Activated gamma-delta T cell treated with Interleukin-2 at 50 U/mL for 16 hours (primary cell): ENCODE measurements at regions not wholly inside any gene's neighbourhood (a gene's known extent, or its start where the extent isn't known, plus 50 kb on each side); places are given as distances from the start of the nearest gene placed in this dataset.
"Not testable (repeated sequence)": the region's sequence is repeated elsewhere in the genome, so short reads cannot be mapped to it uniquely, and the experiment has no call there.

Experiments
- DNase-seq: peaks from one replicate; pipeline ENCODE4 v3.0.0-alpha.2; 2020

DNA sequence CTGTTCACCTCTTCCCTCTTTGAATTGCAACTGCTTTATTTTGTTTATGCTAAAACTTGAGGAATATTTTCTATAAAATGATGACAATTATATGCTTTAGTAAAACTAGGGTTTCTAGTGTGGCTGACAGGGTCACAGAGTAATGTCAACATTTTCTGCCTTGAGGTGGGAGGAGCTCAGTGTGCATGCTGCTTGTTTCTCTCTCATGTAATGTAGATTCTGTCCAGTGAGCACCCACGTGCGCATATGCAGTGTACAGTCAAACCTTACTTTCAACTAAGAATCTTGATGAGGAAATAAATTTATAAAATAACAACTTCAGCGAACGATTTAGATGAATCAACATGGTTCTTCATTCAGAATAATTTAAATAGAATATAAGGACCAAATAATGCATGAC is 603.9 kb downstream of the PCDH17 start:
- DNase-seq, result no peak

DNA sequence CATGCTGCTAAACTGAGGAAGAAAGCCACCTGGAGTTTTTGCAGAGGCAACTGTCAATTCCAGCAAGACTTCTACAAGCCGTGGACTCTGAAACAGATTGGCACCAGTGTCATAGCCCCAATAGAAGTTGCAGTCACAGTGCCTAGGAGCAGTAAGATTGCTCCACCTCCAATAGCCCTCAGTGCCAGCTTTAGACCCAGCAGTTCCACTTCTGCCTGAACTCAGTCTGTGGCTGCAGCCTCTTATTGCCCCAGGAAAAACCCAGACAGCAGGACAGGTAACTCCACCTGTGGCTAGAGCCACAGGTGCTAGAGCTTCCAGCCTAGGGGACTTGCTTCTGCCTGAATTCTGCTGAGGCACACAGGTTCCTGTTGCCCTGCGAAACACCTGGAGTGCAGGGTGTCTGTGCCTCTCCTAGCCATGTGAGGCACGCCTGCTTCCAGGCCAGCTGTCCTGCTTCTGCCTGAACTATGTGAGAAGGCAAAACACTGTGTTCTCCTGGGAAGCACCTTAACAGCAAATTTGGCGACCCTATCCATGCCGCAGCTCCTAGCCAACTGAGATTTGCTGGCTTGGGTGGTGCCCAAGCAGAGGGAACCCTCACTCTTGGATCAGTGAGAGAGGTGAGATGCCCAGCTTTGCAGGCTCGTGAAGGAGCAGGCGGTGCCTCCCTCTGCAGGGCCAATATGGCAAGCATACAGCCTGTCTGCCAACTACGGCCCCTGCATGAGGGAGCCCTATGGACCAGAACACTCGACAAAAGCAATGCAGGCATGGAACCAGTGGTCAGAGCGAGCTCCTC is 607.6 kb downstream of the PCDH17 start:
- no peak for DNase-seq

DNA sequence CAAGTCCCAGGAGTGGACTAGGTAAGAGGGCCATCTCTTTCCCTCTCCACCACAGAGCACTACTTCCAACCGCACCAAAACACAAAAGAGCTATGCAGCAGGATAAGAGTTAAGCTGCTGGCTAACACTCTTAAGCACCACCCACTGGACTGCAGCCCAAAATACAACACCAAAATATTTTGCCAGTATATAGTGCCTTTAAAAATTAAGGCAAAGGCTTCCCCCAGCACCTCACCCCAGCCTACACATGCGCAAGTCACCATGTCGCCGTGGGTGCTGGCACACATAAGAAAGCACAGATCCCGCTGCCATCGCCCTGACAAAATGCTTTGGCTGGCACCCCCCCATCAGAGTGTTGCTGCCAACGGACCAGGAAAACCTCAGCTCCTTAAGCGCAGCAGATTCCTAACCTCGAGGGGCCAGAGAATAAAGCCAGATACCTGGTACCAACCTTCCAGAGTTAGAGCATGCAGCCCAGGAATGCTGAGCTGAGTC is 608.3 kb downstream of the PCDH17 start:
- no peak for DNase-seq

DNA sequence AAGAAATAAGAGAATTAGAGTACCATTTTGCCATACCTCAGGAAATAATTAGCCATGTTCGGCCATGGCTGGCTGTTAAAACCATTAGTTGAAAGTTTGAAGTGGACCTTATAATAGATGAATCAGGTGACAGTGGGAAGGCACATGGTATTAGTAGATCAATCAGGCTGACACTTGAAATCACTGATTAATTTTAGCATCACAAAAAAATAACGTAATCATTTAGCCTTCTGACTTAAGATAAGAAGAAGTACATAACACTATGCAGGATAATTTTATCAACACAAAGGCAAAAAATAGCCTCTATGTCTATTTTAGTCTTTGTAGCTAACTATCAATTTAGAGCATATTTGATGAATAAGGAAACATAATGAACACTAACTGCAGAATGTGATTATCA is 615.5 kb downstream of the PCDH17 start:
- no peak for DNase-seq

DNA sequence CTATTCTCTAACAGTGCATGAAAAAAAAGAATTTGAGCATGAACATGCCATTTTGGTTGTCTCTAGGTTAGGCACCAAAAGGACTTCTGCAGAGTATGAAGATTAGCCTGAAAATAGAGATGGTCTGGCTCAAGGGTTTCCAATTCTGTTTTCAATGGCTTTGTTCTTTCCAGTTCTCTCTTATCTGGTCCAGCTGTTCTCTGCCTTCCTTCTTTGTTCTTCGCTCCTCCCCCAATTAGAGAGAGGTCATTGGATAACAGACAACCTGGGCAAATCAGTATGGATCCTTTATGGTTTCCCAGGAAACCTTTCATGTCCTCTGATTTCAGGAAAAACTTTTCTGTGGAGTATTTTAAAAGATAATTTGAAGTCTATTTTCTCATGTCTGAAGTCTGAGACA is 623.4 kb downstream of the PCDH17 start:
- no peak for DNase-seq

DNA sequence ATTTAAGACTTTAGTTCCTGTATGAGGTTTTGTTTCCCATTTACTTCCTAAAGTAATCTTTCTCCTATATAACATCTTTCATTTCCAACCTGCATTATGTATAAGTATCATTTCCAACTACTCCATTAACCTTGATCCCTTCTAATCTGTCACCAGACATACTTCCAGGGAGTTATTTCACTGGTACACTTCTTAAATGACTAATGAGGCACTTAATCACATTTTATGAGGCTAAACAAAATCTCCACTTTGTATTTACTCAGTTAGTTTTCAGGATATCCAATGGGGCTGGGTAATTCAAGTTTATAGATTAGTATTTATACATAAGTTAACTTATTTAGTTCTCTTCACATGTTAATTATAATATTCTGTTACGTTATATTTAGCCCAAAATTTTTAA is 634.7 kb downstream of the PCDH17 start:
- no peak for DNase-seq

DNA sequence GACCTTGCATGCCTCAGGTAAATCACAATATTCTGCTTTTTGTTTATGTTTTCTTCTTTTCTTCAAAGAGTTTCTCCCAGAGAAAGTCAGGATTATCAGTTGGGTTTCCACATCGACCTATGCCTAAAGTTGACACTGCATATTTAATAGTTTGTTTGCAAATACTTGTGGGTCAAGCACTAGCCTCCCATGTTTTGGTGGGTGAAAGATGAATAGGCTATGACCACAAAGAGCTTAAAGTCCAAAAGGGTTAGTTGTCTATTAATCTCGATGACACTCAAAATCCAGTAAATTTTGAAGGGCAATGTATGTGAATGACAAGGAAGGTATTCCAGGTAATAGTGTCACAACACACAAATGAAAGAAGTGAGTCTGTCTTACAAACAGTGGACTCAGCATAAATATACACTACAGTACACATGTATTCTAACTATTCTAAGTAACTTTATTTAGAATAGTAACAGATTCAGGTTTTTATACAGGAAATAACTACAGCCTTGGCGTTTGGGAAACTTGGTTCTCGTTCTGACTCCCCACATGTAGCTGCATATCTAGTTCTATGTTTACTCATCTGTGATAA is 667.1 kb downstream of the PCDH17 start:
- no peak for DNase-seq

DNA sequence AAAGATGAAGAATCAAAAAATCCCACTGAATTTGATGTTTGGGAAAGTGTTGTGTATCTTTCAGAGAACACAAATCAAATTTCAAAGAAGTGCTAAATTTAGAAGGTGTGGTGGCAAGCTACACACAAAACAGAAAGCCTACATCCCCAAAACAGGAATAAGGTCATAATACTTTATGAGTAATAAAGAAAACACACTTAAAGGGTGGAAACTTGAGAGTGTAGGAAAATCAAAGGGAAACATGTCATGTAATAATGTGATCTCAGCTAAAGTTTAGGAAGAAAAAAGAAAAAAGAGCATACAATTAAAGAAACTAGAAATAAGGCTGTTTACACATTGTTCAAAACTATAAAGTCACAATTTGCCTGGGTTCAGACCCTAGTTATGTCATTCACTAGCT is 668.7 kb downstream of the PCDH17 start:
- no peak for DNase-seq

DNA sequence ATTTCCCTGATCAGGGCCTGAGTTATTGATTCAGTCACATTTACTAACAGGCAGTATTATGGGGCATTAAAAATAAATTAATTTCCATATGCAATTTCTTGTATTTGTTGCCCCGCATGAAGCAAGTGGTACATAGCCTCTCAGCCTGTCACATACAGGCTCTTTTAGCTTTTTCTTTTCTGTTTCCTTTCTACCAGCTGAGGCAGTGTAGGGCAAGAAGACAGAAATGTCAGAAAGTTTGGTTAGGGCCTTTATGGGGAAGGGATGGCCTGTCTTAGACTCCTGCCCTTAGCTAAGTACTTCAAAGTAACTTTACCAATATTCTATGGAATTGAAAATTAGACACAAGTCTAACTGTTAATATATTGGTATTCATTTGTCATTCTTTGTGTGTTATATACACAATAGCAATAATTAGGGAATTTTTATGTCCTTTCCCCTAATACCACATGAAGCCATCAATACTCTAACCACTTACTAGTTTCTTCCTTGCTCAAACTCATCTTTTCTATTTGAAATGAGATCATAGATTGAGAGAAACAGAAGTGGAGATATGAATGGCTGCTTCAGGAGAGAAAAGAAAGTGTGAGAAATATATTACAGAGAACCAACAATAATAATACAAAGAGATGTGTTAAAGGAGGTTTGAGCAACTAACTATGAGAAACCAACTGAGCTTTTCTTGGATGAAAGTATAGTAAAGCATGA is 669.6 kb downstream of the PCDH17 start:
- DNase-seq, result no peak

DNA sequence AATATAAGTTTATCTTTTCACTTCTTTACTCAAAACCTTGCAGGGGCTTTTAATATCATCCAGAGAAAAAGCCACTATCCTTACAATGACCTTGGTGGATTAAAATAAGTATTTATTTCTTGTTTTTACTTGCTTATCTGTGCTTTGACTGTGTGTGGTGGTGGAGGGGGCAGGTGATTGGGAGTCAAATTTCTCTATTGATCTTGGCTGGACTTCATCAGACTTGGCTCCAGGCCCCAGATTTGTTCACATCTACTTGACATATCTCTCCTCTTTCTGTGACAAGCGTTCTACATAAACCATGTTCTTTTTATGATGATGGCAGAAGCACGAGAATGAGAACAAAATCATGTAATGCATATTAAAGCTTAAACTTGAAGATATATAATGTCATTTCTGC is 670.8 kb downstream of the PCDH17 start:
- no peak for DNase-seq

DNA sequence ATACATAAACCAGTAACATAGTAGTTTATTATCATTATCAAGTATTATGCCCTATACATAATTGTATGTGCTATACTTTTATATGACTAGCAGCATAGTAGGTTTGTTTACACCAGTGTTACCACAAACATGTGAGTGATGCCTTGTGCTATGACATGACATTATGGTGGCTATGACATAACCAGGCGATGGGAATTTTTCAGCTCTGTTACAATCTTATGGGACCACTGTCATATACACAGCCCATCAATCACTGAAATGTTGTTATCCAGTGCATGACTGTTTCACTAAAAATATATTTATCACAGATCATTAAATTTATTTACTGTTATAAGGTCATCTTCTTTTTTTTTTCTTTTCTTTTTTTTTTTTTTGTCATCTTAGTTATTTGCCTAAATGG is 674.5 kb downstream of the PCDH17 start:
- DNase-seq, result no peak

DNA sequence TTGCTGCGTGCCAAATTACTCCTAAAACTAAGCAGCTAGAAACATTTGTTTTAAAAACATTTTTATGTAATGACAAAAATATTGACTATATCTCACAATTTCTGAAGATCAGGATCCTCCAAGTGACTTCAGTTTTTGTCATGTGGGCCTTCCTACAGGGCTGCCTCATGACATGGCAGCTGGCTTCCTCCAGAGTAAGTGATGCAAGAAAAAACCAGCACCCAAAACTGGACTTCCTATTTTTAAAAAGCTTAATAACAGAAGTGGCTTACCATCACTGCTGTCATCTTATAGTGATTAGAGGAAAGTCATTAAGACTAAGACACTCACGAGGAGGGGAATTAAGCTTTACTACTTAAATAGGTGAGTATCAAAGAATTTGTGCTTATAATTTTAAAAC is 681.7 kb downstream of the PCDH17 start:
- no peak for DNase-seq

DNA sequence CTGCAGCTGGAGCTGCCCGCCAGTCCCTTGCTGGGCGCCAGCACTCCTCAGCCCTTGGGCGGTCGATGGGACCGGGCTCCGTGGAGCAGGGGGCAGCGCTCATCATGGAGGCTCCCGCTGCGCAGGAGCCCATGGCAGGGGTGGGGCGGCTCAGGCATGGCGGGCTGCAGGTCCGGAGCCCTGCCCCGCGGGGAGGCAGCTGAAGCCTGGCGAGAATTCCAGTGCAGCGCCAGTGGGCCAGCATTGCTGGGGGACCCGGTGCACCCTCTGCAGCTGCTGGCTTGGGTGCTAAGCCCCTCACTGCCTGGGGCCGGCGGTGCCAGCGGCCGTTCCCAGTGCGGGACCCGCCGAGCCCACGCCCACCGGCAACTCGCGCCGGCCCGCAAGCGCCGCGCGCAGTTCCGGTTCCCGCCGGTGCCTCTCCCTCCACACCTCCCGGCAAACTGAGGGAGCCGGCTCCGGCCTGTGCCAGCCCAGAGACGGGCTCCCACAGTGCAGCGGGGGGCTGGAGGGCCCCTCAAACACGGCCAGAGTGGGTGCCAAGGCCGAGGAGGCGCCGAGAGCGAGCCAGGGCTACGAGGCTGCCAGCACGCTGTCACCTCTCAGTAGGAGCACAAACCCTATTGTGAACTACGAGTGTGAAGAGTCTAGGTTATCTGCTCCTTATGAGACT is 687.1 kb downstream of the PCDH17 start:
- DNase-seq, result no peak

DNA sequence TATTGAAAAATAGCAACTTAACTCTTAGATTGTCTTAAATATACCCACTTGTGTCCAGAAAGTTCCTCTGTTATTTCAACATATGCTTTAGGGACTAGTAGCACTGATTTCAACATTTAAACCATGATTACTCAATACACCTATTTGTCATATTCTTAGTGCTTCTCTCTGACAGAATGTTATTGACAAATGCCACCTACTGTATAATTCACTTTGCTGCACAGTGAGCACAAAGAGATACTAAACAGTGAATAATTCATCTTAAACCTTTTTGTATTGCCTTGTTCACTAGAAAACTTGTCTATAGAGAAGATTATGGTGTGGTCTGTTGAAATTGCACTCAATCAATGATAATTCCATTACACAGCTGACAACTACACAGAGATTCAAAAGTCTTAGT is 692.6 kb downstream of the PCDH17 start:
- no peak for DNase-seq

DNA sequence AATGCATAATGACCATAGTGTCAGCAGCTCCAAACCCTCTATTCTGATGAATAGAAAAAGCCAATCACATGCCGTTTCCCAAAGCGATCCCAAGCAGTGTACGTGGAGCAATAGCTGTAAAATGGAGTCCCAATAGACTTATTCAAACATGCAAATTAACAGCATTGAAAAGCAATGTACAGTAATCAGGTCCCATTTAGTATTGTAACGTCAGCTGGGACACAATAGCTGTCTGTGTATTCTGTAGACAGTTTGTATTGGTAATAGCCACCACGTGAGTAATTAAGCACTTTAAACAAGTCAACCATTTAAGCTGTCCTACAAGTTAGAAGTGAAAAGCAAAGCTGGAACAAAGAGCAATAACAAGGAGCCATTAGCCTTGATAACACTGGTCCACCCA is 698.2 kb downstream of the PCDH17 start:
- DNase-seq, result no peak

DNA sequence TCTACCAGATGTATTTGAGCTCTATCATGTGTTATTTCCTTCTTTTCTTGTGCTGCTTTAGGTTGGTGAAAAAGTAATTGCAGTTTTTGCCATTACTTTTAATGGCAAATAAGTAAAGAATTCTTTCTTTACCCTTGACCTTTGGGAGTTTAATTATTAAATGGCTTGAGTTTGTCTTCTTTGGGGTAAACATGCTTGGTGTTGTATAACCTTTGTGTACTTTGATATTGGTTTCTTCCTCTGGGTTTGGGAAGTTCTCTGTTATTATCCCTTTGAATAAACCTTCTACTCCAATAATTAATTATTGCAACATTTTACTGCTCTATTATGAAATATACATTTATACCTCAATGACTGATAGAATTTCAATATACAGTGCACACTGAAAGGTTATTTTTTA is 709.4 kb downstream of the PCDH17 start:
- no peak for DNase-seq

DNA sequence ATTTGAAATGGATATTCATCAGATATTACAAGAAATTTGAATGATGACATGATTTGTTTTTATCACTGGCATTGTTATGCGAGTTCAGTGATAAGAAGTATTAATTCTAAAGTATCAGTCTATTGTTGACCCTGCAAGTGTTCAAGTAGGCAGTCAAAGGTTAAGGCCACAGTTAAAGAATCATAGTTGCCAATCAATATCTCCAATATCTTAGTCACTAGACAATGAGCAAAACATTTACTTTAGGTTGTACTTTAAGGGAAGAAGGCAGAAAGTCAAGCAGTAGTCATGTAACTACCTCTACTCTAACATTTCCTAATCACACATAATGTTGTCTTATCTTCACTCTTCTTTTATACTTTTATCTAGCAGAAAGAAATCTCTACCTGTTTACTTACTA is 709.8 kb downstream of the PCDH17 start:
- DNase-seq, result no peak

DNA sequence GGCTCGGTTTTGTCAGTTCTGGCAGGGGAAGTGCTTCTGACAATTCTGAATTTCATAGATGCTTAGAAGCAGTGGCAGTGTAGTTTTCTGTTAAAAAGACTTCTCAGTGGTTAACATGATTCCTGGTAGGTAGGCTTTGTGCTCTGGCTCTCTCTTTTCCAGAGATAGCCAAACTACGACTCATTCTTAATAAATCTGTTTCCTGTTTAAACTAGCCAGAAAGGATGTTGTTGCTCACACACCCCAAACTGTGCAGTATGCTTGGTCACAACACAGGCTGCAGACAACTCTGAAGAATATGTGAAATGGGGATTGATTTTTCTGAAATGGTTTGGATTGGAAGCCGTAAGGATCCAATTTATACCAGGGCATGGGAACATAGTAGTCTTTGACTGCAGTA is 711.5 kb downstream of the PCDH17 start:
- no peak for DNase-seq

DNA sequence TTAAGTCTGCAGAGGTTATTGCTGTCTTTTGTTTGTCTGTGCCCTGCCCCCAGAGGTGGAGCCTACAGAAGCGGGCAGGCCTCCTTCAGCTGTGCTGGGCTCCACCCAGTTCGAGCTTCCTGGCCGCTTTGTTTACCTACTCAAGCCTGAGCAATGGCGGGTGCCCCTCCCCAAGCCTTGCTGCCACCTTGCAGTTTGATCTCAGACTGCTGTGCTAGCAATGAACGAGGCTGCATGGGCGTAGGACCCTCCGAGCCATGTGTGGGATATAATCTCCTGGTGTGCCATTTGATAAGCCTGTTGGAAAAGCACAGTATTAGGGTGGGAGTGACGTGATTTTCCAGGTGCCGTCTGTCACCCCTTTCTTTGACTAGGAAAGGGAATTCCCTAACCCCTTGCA is 720.6 kb downstream of the PCDH17 start:
- not testable (repeated sequence) for DNase-seq

DNA sequence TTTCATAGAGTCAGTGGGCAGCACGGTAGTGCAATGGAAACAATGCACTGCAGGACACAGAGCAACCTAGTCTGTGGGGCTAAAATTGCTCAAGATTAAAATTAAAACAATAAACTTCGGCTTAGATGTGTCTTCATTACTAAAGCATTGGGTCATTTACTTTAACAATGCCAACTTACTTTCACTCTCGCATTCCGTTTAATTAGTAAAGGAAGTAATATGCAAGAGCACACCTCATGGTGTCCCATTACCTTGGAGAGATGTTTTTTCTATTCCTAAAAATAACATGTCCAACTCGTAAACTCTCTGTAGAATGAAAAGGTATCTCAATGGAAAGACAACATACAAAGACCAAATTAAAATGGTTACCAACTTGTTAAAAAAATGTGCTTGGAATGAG is 738.4 kb downstream of the PCDH17 start:
- no peak for DNase-seq

DNA sequence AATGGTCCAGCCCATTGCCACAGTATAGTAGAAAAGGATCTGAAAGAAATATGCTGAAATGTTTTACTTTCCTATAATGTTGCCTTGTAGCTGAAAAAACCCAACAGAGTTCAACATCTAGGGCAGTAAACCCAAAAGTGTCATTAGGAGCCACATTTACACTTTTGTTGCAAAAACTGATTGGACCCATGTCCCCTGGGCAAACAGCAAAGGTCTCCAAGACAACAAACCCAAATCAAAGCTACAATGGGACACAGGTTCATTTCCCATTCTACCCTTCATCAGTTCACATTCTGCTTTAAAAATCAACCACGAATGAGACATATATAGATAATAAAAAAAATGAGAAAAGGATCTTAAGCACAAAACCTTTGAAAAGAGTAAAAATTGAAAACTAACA is 744.8 kb downstream of the PCDH17 start:
- no peak for DNase-seq

DNA sequence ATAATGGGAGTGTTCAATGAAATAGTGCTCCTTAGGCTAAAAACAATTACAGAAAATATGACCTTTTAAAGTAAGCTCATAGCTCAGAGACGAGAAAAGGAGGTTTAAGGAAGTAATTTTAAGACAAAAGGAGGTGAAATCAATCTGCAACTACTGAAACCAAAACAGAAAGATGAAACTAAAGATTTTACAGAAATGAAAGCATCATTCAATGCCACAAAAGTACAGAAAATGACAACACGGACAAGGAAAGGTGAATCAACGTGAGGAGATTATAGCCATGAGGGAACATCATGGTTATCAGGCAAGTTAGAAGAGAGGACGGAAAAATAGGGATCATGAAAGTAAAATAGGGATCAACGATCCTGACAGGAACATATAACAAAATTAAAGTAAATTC is 745.2 kb downstream of the PCDH17 start:
- DNase-seq, result no peak

DNA sequence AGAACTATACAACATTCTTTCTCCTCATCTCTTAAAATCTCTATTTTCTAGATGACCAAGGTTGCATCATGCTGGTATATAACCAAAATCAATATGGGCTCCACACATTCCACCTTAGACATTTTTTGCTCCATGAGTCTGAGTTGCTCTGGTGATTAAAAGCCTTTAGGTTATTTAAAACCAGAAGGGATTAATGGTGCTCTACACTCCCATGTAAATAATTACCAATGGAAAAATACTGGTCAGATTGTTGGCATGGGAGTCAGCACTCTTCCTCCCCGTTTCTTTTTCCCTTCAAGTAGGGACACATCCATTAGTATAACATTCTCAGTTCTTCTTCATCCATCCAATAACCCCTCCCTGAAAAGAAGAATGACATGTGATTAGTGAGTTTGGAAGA is 747.7 kb downstream of the PCDH17 start:
- no peak for DNase-seq

DNA sequence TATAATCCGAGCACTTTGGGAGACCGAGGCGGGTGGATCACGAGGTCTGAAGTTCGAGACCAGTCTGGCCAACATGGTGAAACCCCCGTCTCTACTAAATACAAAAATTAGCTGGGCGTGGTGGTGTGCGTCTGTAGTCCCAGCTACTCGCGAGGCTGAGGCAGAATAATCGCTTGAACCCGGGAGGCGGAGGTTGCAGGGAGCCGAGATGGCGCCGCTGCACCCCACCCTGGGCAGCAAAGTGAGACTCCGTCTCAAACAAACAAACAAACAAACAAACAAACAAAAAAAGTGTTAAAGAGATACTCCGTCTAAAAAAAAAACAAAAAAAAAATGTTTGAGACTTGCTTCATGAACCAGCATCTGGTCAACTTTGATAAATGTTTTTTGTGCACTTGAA is 753.8 kb downstream of the PCDH17 start:
- not testable (repeated sequence) for DNase-seq
